ENCODE measurements at regions not wholly inside any gene's neighbourhood (a gene's known extent, or its start where the extent isn't known, plus 50 kb on each side); places are given as distances from the start of the nearest gene placed in this dataset.

GRCh38 chr5:35458824-35459207 is 158.8 kb upstream of the SPEF2 start:
- intact Hi-C loops (cut with DNase I; ENCODE audit: low total_unique reads): no loop called here
- H3K27ac ChIP-seq: no peak overlapping the region
- no peak overlapping the region for H3K4me3 ChIP-seq
- H3K36me3 ChIP-seq: no peaks in the 10 kb centered on the region
- peaks cover 0 to 4% (median 0%) of the 10 kb centered on the region in 3 donors for H3K9me3 ChIP-seq
- H3K4me1 ChIP-seq: no peaks in the 10 kb centered on the region
- DNase-seq: no peak
- no peak for TF ChIP-seq CTCF (IDR thresholded peaks at IDR 0.05)
- H3K27me3 ChIP-seq: no peaks in the 10 kb centered on the region

- TF ChIP-seq CTCF (IDR thresholded peaks at IDR 0.05): no peak
- H3K36me3 ChIP-seq: no peaks in the 10 kb centered on the region
- DNase-seq: no peak
- H3K27ac ChIP-seq: no peak overlapping the region
- H3K4me1 ChIP-seq: no peaks in the 10 kb centered on the region
- no peaks in the 10 kb centered on the region for H3K27me3 ChIP-seq
- H3K4me3 ChIP-seq: no peak overlapping the region
- intact Hi-C loops (cut with DNase I; ENCODE audit: low total_unique reads): no loop called here
- H3K9me3 ChIP-seq: peaks cover 0 to 6% (median 0%) of the 10 kb centered on the region in 3 donors
These were observed 159.5 kb upstream of the SPEF2 start for GRCh38 chr5:35457912-35458823.

GRCh38 chr5:35456506-35456905 is 161.2 kb upstream of the SPEF2 start:
- intact Hi-C loops (cut with DNase I; ENCODE audit: low total_unique reads): no loop called here

GRCh38 chr5:35454011-35454525 is 163.6 kb upstream of the SPEF2 start:
- H3K27me3 ChIP-seq: no peaks in the 10 kb centered on the region
- no peaks in the 10 kb centered on the region for H3K36me3 ChIP-seq
- intact Hi-C loops (cut with DNase I; ENCODE audit: low total_unique reads): no loop called here
- peaks cover 0 to 6% (median 0%) of the 10 kb centered on the region in 3 donors for H3K9me3 ChIP-seq
- no peak overlapping the region for H3K27ac ChIP-seq
- no peaks in the 10 kb centered on the region for H3K4me1 ChIP-seq
- DNase-seq: no peak
- no peak for TF ChIP-seq CTCF (IDR thresholded peaks at IDR 0.05)
- H3K4me3 ChIP-seq: no peak overlapping the region

More at GRCh38 chr5:35456506-35456905, 161.2 kb upstream of the SPEF2 start:
- Histone ChIP-seq H3K27ac (no peak overlapping the region), H3K36me3 (no peaks in the 10 kb centered on the region), H3K9me3 (peaks cover 0 to 6% (median 0%) of the 10 kb centered on the region in 3 donors), H3K4me3 (no peak overlapping the region), H3K27me3 (no peaks in the 10 kb centered on the region), H3K4me1 (no peaks in the 10 kb centered on the region)
- DNase-seq: no peak
- TF ChIP-seq CTCF (IDR thresholded peaks at IDR 0.05): no peak

- no peaks in the 10 kb centered on the region for H3K9me3 ChIP-seq
- TF ChIP-seq CTCF (IDR thresholded peaks at IDR 0.05): no peak
These were observed 173.7 kb upstream of the SPEF2 start for GRCh38 chr5:35443803-35444595.

More at GRCh38 chr5:35443803-35444595, 173.7 kb upstream of the SPEF2 start:
- Histone ChIP-seq H3K27ac (no peak overlapping the region), H3K36me3 (no peaks in the 10 kb centered on the region), H3K27me3 (no peaks in the 10 kb centered on the region), H3K4me1 (no peaks in the 10 kb centered on the region), H3K4me3 (no peak overlapping the region)
- DNase-seq: no peak
- intact Hi-C loops (cut with DNase I; ENCODE audit: low total_unique reads): no loop called here
